Colonic mucosa (tissue), 4 donors: ENCODE measurements at regions not wholly inside any gene's neighbourhood (a gene's known extent, or its start where the extent isn't known, plus 50 kb on each side); places are given as distances from the start of the nearest gene placed in this dataset.

Experiments
- DNase-seq: peaks from one replicate; pipeline ENCODE4 v3.0.0-alpha.2; 2020
- H3K27ac ChIP-seq: fragments of 200-600 bp; one replicate; pipeline ENCODE4 v1.8.0; 2021
- H3K27me3 ChIP-seq: fragments of 200-600 bp; one replicate; pipeline ENCODE4 v1.8.0; 2021
- H3K36me3 ChIP-seq: fragments of 200-600 bp; one replicate; pipeline ENCODE4 v1.8.0; 2021
- H3K4me1 ChIP-seq: fragments of 200-600 bp; one replicate; pipeline ENCODE4 v1.8.0; 2021; ENCODE audit warnings: mild to moderate bottlenecking
- H3K4me3 ChIP-seq: fragments of 200-600 bp; one replicate; pipeline ENCODE4 v1.8.0; 2021
- H3K9ac ChIP-seq, 2 donors: one replicate each; pipeline ENCODE4 v1.7.0; 2013; ENCODE audit warnings: control low read depth in 2 of 2, low read depth in 2 of 2, low read length in 2 of 2
- H3K9me3 ChIP-seq: fragments of 200-600 bp; one replicate; pipeline ENCODE4 v1.8.0; 2021
- CTCF ChIP-seq: fragments of 200-600 bp; IDR thresholded peaks from one replicate; pipeline ENCODE4 v1.8.0; 2022; ENCODE audit warnings: antibody characterized with exemption, mild to moderate bottlenecking
- intact Hi-C: fragments of 100-400 bp; cut with DNase I; formaldehyde crosslinking; loops from one replicate; pipeline ENCODE4 v1.14.1; 2022
- donor health status: healthy.
- donor health status: DM: no; HTN: no; CAD: no.
- donor health status: DM: no; HTN: no; CAD: no.

- Histone ChIP-seq H3K27ac (no peak overlapping the region), H3K36me3 (no peaks in the 10 kb centered on the region), H3K4me1 (no peaks in the 10 kb centered on the region), H3K9ac (no peak overlapping the region), H3K9me3 (no peaks in the 10 kb centered on the region), H3K27me3 (no peaks in the 10 kb centered on the region), H3K4me3 (no peak overlapping the region)
- TF ChIP-seq CTCF = no peak
- no peak for DNase-seq
- intact Hi-C loops = no loop called here
These were observed 424.5 kb upstream of the DAB1 start for GRCh38 chr1:57848406-57848805.

- no peak for TF ChIP-seq CTCF
- intact Hi-C loops = no loop called here
These were observed 421.2 kb upstream of the DAB1 start for GRCh38 chr1:57845041-57845440.

GRCh38 chr1:57844382-57844980 is 420.6 kb upstream of the DAB1 start:
- Histone ChIP-seq H3K4me1 (no peaks in the 10 kb centered on the region), H3K27ac (no peak overlapping the region), H3K27me3 (no peaks in the 10 kb centered on the region), H3K9ac (no peak overlapping the region), H3K36me3 (no peaks in the 10 kb centered on the region), H3K9me3 (no peaks in the 10 kb centered on the region), H3K4me3 (no peak overlapping the region)
- intact Hi-C loops = no loop called here
- DNase-seq = no peak
- no peak for TF ChIP-seq CTCF

More at GRCh38 chr1:57845041-57845440, 421.2 kb upstream of the DAB1 start:
- Histone ChIP-seq H3K4me1 (no peaks in the 10 kb centered on the region), H3K9me3 (no peaks in the 10 kb centered on the region), H3K4me3 (no peak overlapping the region), H3K27ac (no peak overlapping the region), H3K9ac (no peak overlapping the region), H3K36me3 (no peaks in the 10 kb centered on the region), H3K27me3 (no peaks in the 10 kb centered on the region)
- no peak for DNase-seq

- H3K4me1 ChIP-seq = no peaks in the 10 kb centered on the region
- no peak for TF ChIP-seq CTCF
- H3K36me3 ChIP-seq = no peaks in the 10 kb centered on the region
- no peaks in the 10 kb centered on the region for H3K27me3 ChIP-seq
- DNase-seq = no peak
- H3K27ac ChIP-seq = no peak overlapping the region
- H3K9ac ChIP-seq = no peak overlapping the region
- intact Hi-C loops = no loop called here
- H3K9me3 ChIP-seq = no peaks in the 10 kb centered on the region
- no peak overlapping the region for H3K4me3 ChIP-seq
These were observed 419.9 kb upstream of the DAB1 start for GRCh38 chr1:57843760-57844159.

- TF ChIP-seq CTCF = no peak
- no peaks in the 10 kb centered on the region for H3K36me3 ChIP-seq
- intact Hi-C loops = no loop called here
- H3K27me3 ChIP-seq = no peaks in the 10 kb centered on the region
- H3K4me1 ChIP-seq = no peaks in the 10 kb centered on the region
- no peak overlapping the region for H3K27ac ChIP-seq
- no peak overlapping the region for H3K9ac ChIP-seq
- H3K4me3 ChIP-seq = no peak overlapping the region
- H3K9me3 ChIP-seq = no peaks in the 10 kb centered on the region
- DNase-seq = no peak
These were observed 415.7 kb upstream of the DAB1 start for GRCh38 chr1:57839526-57839925.
